Neutrophil (primary cell): ENCODE measurements at regions not wholly inside any gene's neighbourhood (a gene's known extent, or its start where the extent isn't known, plus 50 kb on each side); places are given as distances from the start of the nearest gene placed in this dataset.

Source experiments
- H3K27ac ChIP-seq: fragments of 200-600 bp; sonication (generic); 2 replicates; pipeline ENCODE4 v1.5.1; 2016; ENCODE audit warnings: mild to moderate bottlenecking, moderate library complexity
- H3K27me3 ChIP-seq: fragments of 200-600 bp; sonication (generic); 2 replicates; pipeline ENCODE4 v1.6.0; 2016; ENCODE audit warnings: mild to moderate bottlenecking
- H3K36me3 ChIP-seq: fragments of 200-600 bp; sonication (generic); 2 replicates; pipeline ENCODE4 v1.5.1; 2017
- H3K4me1 ChIP-seq, 2 experiments: fragments of 200-600 bp in 1 of 2; sonication (generic) in 1 of 2; 1 replicate in 1 of 2; 2 replicates in 1 of 2; pipeline versions ENCODE4 v1.5.1 to v1.6.1; 2013 to 2016; ENCODE audit warnings: low read depth in 1 of 2, low read length in 1 of 2, mild to moderate bottlenecking in 1 of 2, moderate library complexity in 1 of 2; ENCODE audit not compliant: control insufficient read depth in 1 of 2, insufficient read depth in 1 of 2
- H3K4me3 ChIP-seq, 2 experiments: fragments of 200-600 bp in 1 of 2; sonication (generic) in 1 of 2; 1 replicate in 1 of 2; 2 replicates in 1 of 2; pipeline ENCODE4 v1.5.1; 2013 to 2016; ENCODE audit warnings: low read depth in 1 of 2, low read length in 1 of 2, mild to moderate bottlenecking in 1 of 2, moderate library complexity in 1 of 2
- H3K9me3 ChIP-seq: fragments of 200-600 bp; sonication (generic); 2 replicates; pipeline ENCODE4 v1.5.1; 2016
- TF ChIP-seq, protein P1 (sequence below): fragments of 200-600 bp; sonication (generic); IDR thresholded peaks from 2 replicates; pipeline ENCODE4 v1.5.1; 2016; ENCODE audit warnings: antibody characterized with exemption

DNA sequence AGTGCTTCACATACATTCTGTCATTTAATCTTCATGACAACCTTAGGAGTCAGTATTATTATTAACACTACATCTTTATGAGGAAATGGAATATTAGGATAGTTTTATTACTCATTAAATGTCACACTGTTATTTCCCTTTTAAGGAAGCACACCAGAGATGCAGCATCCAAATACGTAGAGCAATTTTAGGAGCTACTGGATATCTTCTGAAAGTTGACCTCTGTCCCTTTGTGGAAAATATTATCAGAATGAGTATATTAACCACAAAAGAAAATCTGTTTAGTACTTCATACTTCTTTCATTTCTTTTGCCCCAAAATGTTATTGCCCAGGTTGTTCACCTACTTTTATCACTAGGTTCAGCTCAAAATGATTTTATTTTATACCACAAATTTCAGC is 72.9 kb upstream of the APCDD1 start:
- Histone ChIP-seq H3K36me3 (no peaks in the 10 kb centered on the region), H3K4me1 (peaks cover 0 to 14% of the 10 kb centered on the region in 2 experiments), H3K27ac (no peak overlapping the region)

DNA sequence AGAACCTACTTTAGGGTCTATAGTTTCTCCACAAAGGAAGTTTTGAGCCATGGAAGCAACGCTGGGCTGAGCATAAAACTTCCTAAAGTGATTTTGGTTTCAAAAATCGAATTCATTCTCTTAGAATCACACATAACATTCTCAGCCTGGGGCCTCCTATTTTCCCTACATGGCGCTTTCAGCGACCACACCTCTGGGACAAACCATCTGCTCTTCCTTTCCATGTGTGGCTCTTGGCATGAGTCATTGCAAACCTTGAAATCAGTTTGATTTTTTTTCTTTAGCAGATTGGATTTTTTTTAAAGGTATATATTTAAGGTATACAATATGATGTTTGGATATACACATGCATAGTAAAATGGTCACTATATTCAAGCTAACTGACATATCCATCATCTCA is 72.5 kb upstream of the APCDD1 start:
- TF ChIP-seq, protein P1, sequence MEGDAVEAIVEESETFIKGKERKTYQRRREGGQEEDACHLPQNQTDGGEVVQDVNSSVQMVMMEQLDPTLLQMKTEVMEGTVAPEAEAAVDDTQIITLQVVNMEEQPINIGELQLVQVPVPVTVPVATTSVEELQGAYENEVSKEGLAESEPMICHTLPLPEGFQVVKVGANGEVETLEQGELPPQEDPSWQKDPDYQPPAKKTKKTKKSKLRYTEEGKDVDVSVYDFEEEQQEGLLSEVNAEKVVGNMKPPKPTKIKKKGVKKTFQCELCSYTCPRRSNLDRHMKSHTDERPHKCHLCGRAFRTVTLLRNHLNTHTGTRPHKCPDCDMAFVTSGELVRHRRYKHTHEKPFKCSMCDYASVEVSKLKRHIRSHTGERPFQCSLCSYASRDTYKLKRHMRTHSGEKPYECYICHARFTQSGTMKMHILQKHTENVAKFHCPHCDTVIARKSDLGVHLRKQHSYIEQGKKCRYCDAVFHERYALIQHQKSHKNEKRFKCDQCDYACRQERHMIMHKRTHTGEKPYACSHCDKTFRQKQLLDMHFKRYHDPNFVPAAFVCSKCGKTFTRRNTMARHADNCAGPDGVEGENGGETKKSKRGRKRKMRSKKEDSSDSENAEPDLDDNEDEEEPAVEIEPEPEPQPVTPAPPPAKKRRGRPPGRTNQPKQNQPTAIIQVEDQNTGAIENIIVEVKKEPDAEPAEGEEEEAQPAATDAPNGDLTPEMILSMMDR = no peak
- Histone ChIP-seq H3K4me1 (peaks cover 0 to 14% of the 10 kb centered on the region in 2 experiments), H3K9me3 (no peaks in the 10 kb centered on the region)

More for the DNA sequence above, 72.9 kb upstream of the APCDD1 start:
- Histone ChIP-seq H3K9me3 (no peaks in the 10 kb centered on the region), H3K27me3 (no peaks in the 10 kb centered on the region), H3K4me3 (no peak overlapping the region)
- TF ChIP-seq, protein P1 = no peak

DNA sequence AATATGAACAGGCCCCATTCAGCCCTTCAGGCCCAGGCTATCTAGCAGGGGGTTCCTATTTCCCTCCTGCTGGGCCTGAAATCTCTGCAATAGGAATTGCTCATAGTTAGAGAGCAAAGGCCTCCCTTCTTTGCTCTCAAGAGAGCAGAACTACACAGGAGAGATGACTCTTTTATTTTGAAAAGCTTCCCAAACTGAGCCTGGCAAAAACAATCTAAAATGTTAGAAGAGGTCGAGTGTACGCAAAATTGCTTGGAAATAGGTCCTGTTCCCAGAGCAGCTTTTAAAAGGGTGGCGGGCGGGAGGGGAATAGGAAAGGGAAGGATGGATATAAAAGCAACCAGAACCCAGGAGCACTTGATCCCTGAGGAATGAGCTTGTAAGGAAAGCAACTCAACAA is 68.4 kb upstream of the APCDD1 start:
- no peak overlapping the region for H3K27ac ChIP-seq
- TF ChIP-seq, protein P1 = no peak

More for the DNA sequence above, 72.5 kb upstream of the APCDD1 start:
- H3K36me3 ChIP-seq = no peaks in the 10 kb centered on the region
- H3K27ac ChIP-seq = no peak overlapping the region
- H3K4me3 ChIP-seq = no peak overlapping the region
- no peaks in the 10 kb centered on the region for H3K27me3 ChIP-seq

DNA sequence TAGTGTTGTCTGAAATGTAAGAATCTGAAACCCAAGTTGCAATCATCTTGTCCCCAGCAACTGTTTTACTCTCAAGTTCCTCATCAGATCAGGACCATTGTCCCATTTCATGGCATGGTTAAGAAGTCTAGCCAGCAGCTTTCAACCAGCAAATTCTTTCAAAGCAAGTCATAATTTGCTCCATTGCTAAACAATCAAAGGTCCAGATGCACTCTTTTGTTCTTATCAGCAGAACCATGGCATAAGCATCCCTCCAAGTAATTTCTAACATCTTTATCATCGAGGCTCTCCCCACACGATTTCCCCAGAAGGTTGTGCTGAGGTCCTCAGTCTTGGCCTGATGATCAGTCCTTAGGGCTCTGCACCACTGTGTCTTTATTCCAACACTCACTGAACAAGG is 67.5 kb upstream of the APCDD1 start:
- H3K27ac ChIP-seq = no peak overlapping the region
- H3K36me3 ChIP-seq = no peaks in the 10 kb centered on the region

More for the DNA sequence above, 68.4 kb upstream of the APCDD1 start:
- Histone ChIP-seq H3K27me3 (no peaks in the 10 kb centered on the region), H3K4me1 (no peaks in the 10 kb centered on the region), H3K9me3 (no peaks in the 10 kb centered on the region), H3K36me3 (no peaks in the 10 kb centered on the region), H3K4me3 (no peak overlapping the region)

DNA sequence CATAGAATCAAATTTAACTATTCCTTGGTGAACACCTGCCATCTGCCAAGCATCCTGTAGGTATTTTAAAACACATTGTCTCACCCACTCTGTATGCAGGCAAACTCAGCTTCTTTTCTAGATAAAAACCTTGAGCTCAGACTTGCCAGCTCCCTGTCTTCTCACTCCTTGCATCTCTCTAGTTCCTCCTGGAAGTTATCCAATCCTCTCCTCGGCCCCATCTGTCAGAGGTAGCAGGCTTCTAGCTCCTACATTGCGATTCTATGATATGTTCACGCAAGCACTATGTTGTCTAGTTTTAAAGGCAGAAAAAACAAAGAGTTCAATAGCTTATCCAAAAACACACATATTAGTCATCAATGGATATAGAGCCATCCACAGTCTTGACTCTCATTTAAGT is 67.0 kb upstream of the APCDD1 start:
- Histone ChIP-seq H3K4me3 (no peak overlapping the region), H3K4me1 (no peaks in the 10 kb centered on the region), H3K9me3 (no peaks in the 10 kb centered on the region), H3K27me3 (no peaks in the 10 kb centered on the region), H3K27ac (no peak overlapping the region), H3K36me3 (no peaks in the 10 kb centered on the region)
- TF ChIP-seq, protein P1 = no peak

More for the DNA sequence above, 67.5 kb upstream of the APCDD1 start:
- no peaks in the 10 kb centered on the region for H3K27me3 ChIP-seq
- TF ChIP-seq, protein P1 = no peak
- H3K4me1 ChIP-seq = no peaks in the 10 kb centered on the region
- no peaks in the 10 kb centered on the region for H3K9me3 ChIP-seq
- H3K4me3 ChIP-seq = no peak overlapping the region

DNA sequence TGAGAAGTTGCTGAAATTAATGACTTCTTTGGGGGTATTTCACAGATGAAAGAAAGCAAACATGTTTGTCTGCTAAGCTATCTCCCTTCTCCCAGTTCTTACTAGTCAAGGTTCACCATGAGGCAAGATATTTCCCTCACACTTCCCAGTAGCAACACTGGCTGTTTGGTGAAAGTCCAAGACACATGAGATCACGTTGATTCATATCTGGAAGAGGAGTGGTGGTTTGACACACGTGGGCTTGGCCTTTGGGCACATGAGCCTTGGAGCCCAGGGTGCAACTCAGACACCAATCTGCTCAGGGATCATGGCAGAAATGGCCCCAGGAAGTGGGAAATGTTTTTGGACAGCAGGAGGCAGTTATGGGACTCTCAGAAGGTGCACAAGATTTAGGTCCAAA is 66.1 kb upstream of the APCDD1 start:
- no peak overlapping the region for H3K4me3 ChIP-seq
- no peaks in the 10 kb centered on the region for H3K4me1 ChIP-seq
- no peak overlapping the region for H3K27ac ChIP-seq
- TF ChIP-seq, protein P1 = no peak
- H3K9me3 ChIP-seq = no peaks in the 10 kb centered on the region
- no peaks in the 10 kb centered on the region for H3K27me3 ChIP-seq
- H3K36me3 ChIP-seq = no peaks in the 10 kb centered on the region
